Iris pigment epithelial cell (primary cell): ENCODE measurements at regions not wholly inside any gene's neighbourhood (a gene's known extent, or its start where the extent isn't known, plus 50 kb on each side); places are given as distances from the start of the nearest gene placed in this dataset.
A peak's percentile ranks its signal among the peaks of the same experiment; 100 is the strongest.

ENCODE experiments used
- DNase-seq: peaks from one replicate; pipeline ENCODE4 v3.0.0-alpha.2; 2011; ENCODE audit warnings: low read depth

DNA sequence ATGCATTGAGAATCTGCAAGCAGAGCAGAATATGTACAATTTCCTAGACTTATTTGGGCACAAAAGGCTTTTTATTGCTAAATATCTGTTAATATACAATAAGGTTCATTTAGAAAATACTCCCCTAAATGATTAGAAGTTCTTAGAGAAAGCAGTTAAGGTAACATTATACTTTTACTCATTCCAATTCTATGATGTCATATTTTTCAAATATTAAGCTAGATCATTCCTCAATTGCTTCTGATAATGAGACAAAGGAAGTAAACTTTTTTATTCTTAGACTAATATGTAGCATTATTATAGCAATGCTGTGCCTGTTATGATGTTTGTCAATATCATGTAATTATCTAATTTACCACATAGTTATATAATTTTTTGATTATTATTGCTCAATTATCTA is 447.0 kb downstream of the SLC16A7 start:
- no peak for DNase-seq

DNA sequence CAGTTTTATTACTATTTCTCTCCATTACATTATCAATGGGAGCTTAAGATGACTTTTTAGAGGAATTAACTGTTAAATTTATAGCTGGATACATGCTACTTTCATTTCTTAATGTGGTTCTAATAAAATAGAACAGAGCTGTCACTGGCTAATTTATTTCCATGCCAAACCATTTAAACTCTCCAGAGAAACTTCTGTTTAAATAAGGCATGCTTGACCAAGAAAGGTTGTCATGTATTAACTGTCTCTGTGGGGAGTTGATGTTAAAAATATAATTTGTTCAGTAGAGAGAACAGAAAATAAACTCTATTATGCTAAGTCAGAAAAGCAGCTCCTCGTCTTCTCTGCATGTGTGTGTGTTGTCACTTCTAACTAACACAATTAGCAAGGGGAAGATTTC is 447.4 kb downstream of the SLC16A7 start:
- no peak for DNase-seq

DNA sequence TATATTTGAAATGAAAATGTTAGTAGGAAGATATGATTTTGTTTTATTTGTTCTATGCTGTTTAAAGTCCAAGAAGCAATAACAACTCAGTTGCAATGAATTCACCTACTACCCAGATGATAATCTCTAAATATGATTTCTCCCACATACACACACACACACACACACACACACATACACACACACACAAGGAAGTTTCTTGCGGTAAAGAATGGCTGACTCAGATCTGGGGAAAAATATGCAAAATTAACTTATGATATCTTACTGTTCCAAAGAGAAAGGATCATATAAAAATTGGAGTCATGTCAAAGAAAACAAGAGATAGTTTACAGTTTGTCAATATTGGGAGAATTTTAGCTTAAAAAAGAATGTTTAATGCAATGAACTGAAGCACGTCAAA is 456.7 kb downstream of the SLC16A7 start:
- peak; percentile 82 for DNase-seq

DNA sequence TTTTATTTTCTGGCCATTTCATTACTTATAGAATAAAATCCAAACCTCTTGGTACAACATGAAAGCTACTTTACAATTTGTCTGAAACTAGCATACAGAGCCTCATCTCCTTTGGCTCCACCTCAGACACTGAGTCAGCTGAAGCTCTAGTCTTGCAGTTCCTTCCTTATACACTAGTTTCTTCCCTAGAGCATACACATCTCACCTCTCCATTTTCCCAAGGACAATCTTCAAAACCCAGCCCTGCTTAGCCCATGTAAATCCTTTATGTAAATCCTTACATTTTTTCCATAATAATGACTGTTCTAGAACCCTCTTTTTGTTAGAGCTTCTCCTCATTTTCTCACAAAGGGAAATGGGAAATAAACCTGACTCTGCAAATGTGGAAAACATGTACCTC is 463.4 kb downstream of the SLC16A7 start:
- DNase-seq, result peak; percentile 34

DNA sequence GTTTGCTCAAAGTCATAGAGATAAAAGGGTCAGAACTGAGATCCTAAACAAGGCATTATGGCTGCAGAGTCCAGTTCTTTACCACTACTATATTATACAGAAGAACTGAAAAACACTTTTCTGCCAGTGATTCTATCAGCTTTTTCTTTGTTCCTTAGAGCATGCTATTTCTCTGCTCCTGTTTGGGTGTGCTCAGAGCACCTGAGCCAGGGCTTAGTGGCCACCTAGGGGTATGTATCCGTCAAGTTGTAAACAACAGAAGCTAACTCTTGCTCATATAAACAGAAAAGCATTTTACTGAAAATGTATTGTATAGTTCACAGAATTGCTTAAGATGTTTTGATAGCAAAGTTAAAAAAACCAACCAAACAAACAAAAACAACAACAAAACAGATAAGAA is 470.8 kb downstream of the SLC16A7 start:
- DNase-seq, result no peak

DNA sequence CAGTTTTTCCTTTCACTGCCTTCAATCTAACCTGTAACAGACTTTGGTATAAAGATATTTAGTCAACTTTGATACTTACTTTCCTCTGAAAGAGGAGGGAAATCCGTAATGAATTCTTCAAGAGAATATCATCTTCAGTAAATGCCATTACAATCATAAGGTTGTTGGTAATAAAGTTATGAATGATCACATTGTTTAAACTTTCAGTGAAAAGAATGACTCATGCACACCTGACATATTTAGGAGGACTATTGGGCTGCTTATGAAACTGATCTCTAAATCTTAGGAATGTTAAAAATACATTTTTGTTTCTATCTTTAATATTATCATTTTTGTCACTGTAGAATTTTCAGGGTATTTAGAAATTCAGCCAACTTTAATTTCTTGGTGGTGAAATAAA is 474.7 kb downstream of the SLC16A7 start:
- DNase-seq, result no peak

DNA sequence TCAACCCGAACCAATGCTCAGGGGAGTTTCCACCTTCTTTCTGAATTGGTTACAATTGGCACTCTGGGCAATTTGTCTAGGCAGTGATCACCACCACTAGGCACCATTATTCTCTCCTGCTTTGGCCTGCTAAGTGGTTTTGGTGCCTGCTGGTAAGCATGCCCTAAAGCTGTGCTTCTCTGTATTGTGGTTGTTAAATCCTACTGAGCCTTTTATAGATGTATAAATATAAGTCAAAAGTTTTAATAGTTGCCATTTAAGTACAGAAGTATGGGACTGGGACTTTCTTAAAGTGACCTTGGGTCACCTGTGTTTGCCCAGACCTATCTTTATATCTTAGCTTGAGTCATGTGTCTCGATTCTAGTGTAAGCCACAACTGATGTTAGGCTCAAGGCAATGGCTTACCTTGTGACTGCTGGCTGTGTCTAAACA is 475.9 kb downstream of the SLC16A7 start:
- DNase-seq, result no peak

DNA sequence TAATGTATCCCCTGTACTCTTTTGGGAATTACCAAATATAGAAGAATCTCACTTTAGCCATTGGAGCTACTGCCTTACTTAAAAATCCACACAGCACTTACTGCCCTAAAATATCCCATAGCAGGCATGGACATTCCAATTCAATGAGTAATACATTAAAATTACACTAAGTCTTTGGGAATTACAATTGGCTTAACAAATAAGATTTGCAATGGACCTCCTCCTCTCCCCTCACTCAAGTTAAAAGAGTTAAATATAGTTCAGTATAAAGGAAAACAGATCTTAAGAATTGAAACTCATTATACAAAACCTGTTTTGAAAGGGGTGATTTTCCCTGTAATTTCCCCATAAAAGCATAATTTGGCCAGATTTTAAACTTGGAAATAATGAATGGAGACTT is 477.1 kb downstream of the SLC16A7 start:
- DNase-seq, result peak; percentile 27

DNA sequence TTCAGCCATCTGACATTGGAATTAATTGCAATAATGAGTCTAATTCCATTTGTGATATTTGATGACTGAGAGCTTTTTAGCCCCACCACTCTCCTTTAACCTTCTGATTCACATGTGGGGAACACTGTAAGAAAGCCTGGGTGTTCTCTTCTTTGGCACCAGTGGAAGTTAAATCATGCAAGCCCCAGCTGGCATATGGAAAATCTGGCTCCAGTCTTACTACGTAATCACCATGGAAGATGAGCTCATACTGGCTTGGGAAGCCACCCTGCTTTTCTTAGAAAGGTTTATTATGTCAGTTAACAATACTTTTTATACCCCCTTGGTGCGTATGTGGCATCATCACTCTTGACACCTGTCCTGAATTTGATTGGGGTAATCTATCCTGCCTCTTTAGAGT is 479.3 kb downstream of the SLC16A7 start:
- no peak for DNase-seq

DNA sequence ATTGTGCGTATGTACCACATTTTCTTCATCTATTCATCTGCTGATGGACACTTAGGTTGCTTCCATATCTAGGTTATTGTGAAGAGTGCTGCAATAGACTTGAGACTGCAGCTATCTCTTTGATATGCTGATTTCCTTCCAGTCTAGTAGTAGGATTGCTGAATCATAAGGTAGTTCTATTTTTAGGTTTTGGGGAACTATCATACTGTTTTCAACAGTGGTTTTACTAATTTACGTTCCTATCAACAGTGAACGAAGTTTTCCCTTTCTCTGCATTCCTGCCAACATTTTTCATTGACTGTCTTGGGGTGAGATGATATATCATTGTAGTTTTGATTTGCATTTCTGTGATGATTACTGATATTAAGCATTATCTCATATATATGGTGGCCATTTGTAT is 482.2 kb downstream of the SLC16A7 start:
- DNase-seq, result peak; percentile 8

DNA sequence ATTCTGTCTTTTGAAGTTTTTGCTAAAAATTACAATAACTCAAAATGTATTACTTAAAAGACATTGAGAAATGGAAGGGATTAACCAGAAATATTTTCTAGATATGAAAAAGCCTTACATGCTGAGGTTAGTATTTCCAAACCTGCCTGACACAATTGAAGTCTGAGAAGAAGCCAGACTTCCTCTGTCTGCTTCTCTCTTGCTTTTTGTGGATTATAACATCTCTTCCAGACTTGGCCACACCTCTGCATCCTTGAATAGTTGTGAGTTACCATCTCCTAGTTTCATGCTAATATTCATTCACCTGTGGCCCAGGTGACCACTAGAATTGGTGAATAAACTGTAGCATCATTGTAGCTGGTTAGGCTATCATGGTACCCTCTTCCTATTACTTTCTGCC is 497.6 kb downstream of the SLC16A7 start:
- DNase-seq, result peak; percentile 74

DNA sequence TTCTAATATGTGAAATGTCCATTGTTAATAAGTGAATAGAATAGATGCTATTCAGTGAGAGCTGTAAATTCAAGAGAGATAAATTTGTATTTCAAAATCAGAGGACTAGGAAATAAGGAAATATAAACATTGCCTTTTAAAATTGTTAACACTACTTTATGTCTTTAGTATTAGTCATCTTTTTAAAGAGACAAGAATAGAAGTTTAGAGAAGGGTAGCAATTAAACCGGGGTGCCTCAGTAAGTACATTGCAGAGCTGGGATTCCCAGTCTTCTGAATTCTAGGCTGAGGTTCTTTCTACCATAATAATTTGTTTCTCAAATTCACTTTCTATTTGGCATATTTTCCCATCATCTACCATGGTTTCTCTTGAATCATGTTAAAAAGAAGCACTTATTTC is 498.6 kb downstream of the SLC16A7 start:
- DNase-seq, result no peak

DNA sequence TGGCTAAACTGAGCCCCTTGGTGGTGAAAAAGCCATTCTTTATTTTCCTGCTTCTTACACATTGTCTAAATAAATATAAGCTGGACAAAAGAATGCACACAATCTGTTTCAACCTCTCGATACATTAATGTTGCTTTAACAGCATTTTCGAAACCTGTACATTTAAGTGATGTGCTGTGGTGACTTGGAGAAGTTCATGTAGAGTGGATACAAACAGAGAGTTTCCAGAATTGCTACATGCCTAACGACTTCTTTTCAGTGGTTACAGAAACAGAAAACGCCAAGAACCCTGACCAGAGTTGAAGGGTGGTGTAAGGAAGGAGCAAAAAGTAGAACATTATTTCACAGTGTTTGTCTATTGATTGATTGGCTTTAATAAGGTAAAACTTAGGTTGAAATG is 500.9 kb downstream of the SLC16A7 start:
- no peak for DNase-seq

DNA sequence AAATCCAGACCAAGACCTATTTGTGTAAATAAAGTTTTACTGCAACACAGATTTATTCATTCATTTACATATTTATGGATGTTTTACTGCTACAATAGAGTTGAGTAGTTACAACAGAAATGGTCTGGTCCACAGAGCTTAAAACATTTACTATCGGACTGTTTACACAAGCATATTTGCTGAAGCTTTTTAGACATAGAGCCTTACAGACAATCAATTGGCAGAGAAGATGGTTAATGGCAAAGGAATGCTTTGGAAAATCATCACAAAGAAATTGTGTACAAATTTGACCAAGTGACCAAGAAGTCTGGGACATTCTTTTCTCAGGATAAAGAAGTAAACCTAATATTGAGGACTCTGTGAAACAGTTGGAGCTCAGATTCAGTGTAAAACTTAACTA is 504.3 kb downstream of the SLC16A7 start:
- peak; percentile 38 for DNase-seq

DNA sequence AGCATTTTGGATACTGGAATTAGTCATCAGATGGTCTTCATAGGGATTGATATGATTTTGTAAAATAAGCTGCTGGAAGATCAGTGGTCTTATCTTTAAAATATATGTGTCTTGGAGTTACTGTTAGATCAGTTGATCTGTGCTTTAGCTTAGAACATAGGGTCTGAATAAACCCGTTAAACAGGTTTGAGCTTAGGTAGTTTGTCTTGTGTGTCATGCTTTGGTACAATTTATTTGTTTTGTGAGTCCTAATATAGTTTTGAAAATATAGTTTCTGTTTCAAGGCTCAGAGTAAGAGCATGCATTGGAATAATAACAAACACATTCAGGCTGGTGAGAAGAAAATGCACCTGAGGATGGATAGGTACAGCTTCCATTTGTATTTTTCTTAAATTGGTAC is 505.0 kb downstream of the SLC16A7 start:
- DNase-seq, result no peak

DNA sequence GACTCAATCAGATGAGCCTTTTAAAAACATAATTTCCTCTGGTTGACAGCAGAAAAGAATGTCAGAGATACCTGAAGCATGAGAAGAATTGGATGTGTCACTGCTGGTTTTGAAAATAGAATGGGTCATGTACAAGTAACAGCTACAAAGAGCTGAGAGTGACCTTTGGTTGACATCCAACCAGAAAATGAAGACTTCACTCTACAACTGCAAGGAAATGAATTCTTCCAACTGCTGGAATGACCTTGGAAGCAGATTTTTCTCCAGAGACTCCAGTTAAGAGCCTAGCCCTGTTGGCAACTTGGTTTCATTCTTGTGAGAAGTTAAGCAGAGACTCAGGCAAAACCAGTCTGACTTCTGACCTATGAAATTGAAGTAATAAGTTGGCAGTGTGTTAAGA is 505.9 kb downstream of the SLC16A7 start:
- DNase-seq, result peak; percentile 70

DNA sequence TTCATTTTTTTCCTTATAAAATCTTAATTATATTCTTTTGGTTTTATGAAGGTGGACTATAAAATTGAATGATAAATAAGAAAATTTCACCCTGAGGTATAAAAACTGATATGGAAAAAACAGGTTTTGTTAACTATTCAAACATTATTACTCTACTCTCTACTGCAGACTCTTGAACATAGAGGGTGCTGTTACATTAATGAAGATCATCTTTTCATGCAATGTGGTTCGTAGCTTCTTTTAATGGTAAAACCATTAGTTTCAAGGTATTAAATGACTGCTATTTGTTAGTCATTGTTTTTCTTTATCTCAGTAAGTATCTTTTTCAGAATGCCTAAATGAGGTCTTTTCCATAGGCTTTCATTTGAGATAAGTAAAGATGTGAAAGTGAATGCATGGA is 510.4 kb downstream of the SLC16A7 start:
- peak; percentile 37 for DNase-seq

DNA sequence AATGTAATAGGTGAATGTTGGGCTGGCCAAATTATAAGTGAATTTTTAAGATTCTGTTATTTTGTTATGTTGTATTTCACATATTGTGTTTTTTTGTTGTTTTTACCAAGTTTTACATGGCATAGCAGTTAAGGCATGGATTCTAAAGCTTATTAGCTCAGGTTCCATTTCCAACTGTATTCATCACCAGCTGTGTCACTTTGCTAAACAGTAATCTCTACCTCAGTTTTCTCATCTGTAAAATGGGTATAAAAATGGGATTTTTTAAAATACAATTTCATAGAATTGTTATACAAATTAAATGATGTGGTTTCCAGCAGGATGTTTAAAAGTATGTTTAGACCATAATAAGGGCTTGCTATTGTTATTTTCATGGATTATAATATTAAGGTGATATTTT is 512.2 kb downstream of the SLC16A7 start:
- DNase-seq, result no peak

DNA sequence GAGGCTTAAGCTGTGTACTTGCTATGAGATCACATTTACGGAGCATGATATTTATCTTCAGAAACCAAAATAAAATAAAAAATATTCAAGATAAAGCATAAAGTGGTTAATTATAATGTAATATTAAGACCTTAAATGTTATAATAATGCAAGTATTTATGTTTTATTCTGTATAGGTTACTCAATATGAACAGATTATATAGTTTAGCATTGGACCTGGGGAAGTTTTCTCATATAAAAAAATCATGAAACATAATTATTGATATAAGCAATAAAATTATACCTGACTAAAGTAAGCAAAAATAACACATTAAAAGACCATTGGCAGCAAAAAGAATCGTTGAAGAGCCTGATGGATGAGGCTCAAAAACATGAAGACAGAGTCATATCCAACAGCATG is 516.2 kb downstream of the SLC16A7 start:
- DNase-seq, result no peak

DNA sequence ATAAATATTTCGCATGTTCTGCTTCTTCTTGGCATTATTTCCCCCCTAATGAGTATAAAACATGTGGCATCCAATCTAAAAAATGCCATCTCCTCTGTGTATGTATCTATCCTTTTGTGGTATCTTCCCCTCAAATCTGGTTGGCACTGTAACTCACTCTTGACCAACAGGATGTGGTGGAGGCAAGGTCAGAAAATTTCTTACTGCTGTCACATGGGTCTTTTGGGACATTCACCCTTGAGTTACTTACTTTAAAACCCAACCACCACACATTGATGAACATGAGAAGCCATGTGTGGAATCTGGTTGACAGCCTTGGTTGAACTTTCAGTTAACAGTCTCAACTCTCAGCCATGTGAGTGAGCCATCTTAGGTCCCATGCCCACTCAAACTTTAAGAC is 516.9 kb downstream of the SLC16A7 start:
- no peak for DNase-seq

DNA sequence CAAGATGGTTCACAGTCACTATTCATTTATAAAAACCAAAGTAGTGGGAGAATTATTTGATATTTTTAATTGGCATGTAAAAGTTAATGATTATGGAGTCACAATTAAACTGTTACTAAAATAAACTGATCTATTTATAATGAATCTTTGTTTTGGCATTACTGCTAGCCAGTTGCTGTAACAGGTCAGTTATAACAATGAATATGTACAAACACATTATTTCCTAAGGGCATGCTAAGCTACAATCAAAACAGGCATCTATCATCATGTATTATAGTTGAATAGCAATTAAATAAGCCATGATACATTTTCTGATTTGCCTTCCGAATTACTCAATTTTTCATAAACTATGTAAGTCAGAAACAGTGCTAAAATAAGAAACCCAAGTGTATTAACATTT is 518.3 kb downstream of the SLC16A7 start:
- no peak for DNase-seq

DNA sequence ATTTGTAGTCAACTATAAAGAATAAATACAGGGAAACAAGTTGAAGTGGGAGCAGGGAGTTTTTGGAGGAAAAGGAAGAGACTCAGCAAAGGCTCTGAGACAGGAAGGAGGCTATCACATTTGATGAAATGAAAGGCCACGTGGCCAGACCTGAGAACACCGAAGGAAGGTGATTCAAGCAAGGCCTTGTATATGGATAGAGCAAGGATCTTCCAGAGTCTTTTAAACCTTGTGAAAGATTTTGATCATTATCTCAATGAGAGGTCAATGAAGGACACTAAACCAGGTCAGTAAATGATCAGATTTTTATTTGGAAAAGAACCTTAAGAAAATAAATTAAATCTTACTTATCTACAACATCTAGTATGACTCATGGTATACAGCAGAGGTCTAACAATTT is 523.5 kb downstream of the SLC16A7 start:
- no peak for DNase-seq

DNA sequence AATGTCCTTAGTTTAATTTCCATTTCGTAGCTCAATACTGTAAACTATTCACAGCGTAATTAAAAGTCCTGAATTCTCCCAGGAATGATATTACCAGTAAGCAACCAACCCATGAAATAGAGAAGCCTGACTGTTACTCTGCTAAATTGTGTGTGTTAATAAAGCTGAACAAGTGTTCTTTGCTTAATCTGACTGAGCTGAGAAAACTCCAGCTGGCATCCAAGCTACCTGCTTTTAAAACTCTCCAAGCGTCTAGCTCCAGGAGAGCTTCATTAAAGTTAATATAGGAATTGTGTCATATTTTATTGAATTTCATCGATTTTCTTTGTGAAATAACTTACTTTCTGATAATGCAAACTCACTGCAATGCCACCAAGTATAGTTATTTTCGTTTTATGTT is 524.4 kb downstream of the SLC16A7 start:
- DNase-seq, result no peak

DNA sequence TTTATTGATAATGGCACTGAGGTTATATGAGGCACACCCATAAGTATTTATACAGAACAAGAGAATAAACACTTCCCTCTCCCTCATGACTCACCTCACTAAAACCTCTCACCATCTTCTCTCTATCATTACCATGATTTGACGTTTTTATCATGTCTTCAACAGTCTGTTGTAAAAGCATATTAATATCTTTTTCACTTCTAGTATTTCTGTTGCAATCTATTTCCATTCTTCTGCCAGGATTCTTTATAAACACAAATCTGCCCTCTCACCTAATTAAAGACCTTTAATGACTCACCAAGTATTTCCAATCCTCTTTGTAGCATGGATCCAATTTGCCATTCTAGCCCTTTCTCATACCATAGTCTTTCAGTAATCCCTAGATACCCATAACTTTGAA is 527.7 kb downstream of the SLC16A7 start:
- peak; percentile 26 for DNase-seq

DNA sequence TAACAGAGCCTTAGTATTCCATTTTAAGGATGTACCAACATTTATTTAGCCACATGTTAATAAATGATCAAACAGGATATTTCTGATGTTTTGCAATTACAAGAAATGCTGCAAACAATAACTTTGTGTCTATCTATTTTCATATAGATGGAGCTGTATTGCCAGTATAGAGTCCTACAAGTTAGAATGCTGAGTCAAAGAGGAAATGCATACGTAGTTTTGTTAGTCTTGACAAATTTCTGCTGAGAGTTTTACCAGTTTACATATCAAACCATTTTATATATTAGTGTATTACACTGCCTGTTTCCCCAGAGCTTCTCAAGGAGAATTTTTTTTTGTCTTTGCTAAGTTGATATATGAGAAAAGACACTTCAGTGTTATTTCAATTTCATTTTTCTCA is 541.7 kb downstream of the SLC16A7 start:
- peak; percentile 18 for DNase-seq
